Progenitor cell of endocrine pancreas (in vitro differentiated cells): ENCODE measurements at regions not wholly inside any gene's neighbourhood (a gene's known extent, or its start where the extent isn't known, plus 50 kb on each side); places are given as distances from the start of the nearest gene placed in this dataset.

Experiments used
- DNase-seq: peaks from one replicate; pipeline ENCODE4 v3.0.0; 2021; ENCODE audit warnings: low spot score; ENCODE audit not compliant: unreplicated experiment
- H3K27ac Mint-ChIP-seq: 2 replicates; pipeline ENCODE4 v1.8.0; 2021; ENCODE audit warnings: mild to moderate bottlenecking, moderate library complexity, mixed read lengths
- H3K27me3 Mint-ChIP-seq: 2 replicates; pipeline ENCODE4 v1.8.0; 2021; ENCODE audit warnings: mixed read lengths
- H3K36me3 Mint-ChIP-seq: 2 replicates; pipeline ENCODE4 v1.8.0; 2022; ENCODE audit warnings: mixed read lengths; ENCODE audit not compliant: insufficient read depth
- H3K4me1 Mint-ChIP-seq: 2 replicates; pipeline ENCODE4 v1.8.0; 2021; ENCODE audit warnings: low read depth, mixed read lengths
- H3K4me3 Mint-ChIP-seq: 2 replicates; pipeline ENCODE4 v1.8.0; 2021; ENCODE audit warnings: low read depth, mild to moderate bottlenecking, moderate library complexity, mixed read lengths
- H3K9me3 Mint-ChIP-seq: 2 replicates; pipeline ENCODE4 v1.8.0; 2021; ENCODE audit warnings: low read depth, mixed read lengths
- CTCF ChIP-seq: fragments of 200-600 bp; sonication (generic); IDR thresholded peaks from one replicate; pipeline ENCODE4 v1.5.0; 2021; ENCODE audit warnings: antibody characterized with exemption, mild to moderate bottlenecking; ENCODE audit not compliant: unreplicated experiment

DNA sequence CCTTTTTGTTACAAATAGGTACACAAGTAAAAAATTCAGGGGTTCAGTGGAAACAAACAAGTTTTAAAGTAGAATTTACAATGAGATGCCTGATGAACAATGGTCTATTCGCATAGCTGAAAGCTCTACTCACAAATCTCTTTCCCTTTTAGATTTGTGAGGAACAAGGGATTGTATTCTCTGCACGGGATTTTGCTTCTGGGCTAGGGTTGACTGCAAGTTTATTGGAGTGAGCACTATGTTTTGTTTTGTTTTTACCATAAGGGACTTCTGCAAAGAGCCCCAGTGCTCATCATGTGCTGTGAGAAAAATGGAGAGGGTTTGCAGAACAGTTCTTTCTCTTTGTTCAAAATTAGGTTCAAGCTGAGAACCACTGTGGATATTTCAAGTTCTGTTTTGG, 160.5 kb downstream of the DLEU7 start:
- no peaks in the 10 kb centered on the region for H3K27me3 Mint-ChIP-seq
- no peak for TF ChIP-seq CTCF
- H3K27ac Mint-ChIP-seq: no peak overlapping the region
- no peaks in the 10 kb centered on the region for H3K4me1 Mint-ChIP-seq
- H3K9me3 Mint-ChIP-seq: no peaks in the 10 kb centered on the region
- no peak overlapping the region for H3K4me3 Mint-ChIP-seq
- H3K36me3 Mint-ChIP-seq: no peaks in the 10 kb centered on the region
- no peak for DNase-seq

DNA sequence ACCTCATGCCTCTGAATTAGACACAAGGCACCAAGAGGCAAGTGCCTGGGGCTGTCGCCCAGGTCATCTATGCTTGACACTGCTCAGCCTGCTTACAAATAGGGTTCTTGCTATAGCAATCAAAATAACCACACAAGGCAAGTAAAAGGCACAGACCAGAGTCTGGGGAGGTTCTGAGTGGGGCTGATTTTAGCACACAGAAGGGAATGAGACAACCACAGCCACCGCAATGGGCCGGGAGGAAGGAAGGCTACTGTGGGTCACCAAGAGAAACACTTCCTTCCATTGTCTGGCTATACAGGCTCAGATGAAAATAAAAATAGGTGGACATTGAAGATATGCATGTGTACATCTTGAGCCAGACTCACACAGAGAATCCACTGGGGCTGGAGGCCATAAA, 159.1 kb downstream of the DLEU7 start:
- no peak overlapping the region for H3K27ac Mint-ChIP-seq
- H3K36me3 Mint-ChIP-seq: no peaks in the 10 kb centered on the region
- H3K9me3 Mint-ChIP-seq: no peaks in the 10 kb centered on the region
- no peaks in the 10 kb centered on the region for H3K27me3 Mint-ChIP-seq
- TF ChIP-seq CTCF: no peak
- no peak for DNase-seq
- H3K4me3 Mint-ChIP-seq: no peak overlapping the region
- H3K4me1 Mint-ChIP-seq: no peaks in the 10 kb centered on the region

- no peaks in the 10 kb centered on the region for H3K27me3 Mint-ChIP-seq
- H3K27ac Mint-ChIP-seq: no peak overlapping the region
- no peaks in the 10 kb centered on the region for H3K36me3 Mint-ChIP-seq
- no peaks in the 10 kb centered on the region for H3K9me3 Mint-ChIP-seq
- H3K4me1 Mint-ChIP-seq: no peaks in the 10 kb centered on the region
- no peak for TF ChIP-seq CTCF
- no peak overlapping the region for H3K4me3 Mint-ChIP-seq
- no peak for DNase-seq
Observed at GRCh38 chr13:50685491-50685890, 158.0 kb downstream of the DLEU7 start.

DNA sequence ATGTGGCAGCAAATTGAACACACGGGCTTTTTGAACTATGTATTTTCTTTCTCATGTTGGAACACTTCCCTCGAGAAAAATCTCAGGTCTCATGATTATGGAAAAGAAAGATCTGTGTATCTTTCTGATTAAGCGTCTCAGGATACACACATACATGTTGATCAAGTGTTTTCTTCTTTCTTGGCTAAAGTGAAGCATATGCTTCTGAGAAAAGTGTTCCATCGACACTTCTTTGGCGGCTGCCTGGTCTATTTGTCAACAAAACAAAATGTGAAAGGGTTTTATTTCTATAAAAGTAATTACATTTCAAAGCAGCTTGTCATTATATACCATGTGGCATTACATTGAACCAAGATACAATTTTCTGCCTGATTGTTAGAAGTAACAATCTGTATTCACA, 157.5 kb downstream of the DLEU7 start:
- H3K27me3 Mint-ChIP-seq: no peaks in the 10 kb centered on the region
- H3K9me3 Mint-ChIP-seq: no peaks in the 10 kb centered on the region
- H3K27ac Mint-ChIP-seq: no peak overlapping the region
- TF ChIP-seq CTCF: no peak
- peaks cover 1% of the 10 kb centered on the region for H3K4me1 Mint-ChIP-seq
- DNase-seq: no peak
- no peaks in the 10 kb centered on the region for H3K36me3 Mint-ChIP-seq
- H3K4me3 Mint-ChIP-seq: no peak overlapping the region

GRCh38 chr13:50686551-50686950, 156.9 kb downstream of the DLEU7 start:
- H3K4me1 Mint-ChIP-seq: peaks cover 6% of the 10 kb centered on the region
- TF ChIP-seq CTCF: no peak
- H3K9me3 Mint-ChIP-seq: no peaks in the 10 kb centered on the region
- H3K27me3 Mint-ChIP-seq: no peaks in the 10 kb centered on the region
- no peak overlapping the region for H3K27ac Mint-ChIP-seq
- H3K36me3 Mint-ChIP-seq: no peaks in the 10 kb centered on the region
- DNase-seq: no peak
- no peak overlapping the region for H3K4me3 Mint-ChIP-seq
